ENCODE measurements at regions not wholly inside any gene's neighbourhood (a gene's known extent, or its start where the extent isn't known, plus 50 kb on each side); places are given as distances from the start of the nearest gene placed in this dataset.
"Not testable (repeated sequence)": the region's sequence is repeated elsewhere in the genome, so short reads cannot be mapped to it uniquely, and the experiment has no call there.

GRCh38 chr14:105720106-105720505 lies 193.7 kb downstream of the TMEM121 start:
- intact Hi-C loops (cut with DNase I; ENCODE audit: low total_unique reads); in situ Hi-C loops (cut with MboI; ENCODE audit: low pct_ligation_motif_present in 1 of 4, low pct_unique_long_range_greater_than_20kb in 1 of 4, low sequenced_read_pairs in 3 of 4); H3K27ac ChIP-seq; H3K4me1 ChIP-seq; H3K36me3 ChIP-seq; H3K9me3 ChIP-seq; H3K27me3 ChIP-seq; DNase-seq; H3K4me3 ChIP-seq: not testable (repeated sequence)
- 73% methylated on average over 5 of the region's 12 CpGs; no CpG with 5 or more reads in 1 of the 2 donors for WGBS, 2 donors (ENCODE audit: low coverage in 1 of 2)

- H3K4me1 ChIP-seq; in situ Hi-C loops (cut with MboI; ENCODE audit: low pct_ligation_motif_present in 1 of 4, low pct_unique_long_range_greater_than_20kb in 1 of 4, low sequenced_read_pairs in 3 of 4); H3K36me3 ChIP-seq; H3K27ac ChIP-seq; H3K9me3 ChIP-seq; DNase-seq; intact Hi-C loops (cut with DNase I; ENCODE audit: low total_unique reads); H3K4me3 ChIP-seq; H3K27me3 ChIP-seq: not testable (repeated sequence)
- 70% methylated on average over 8 of the region's 23 CpGs; no CpG with 5 or more reads in 1 of the 2 donors for WGBS, 2 donors (ENCODE audit: low coverage in 1 of 2)
These were observed 194.6 kb downstream of the TMEM121 start for GRCh38 chr14:105720852-105721601.

GRCh38 chr14:105721602-105721970 lies 195.2 kb downstream of the TMEM121 start:
- in situ Hi-C loops (cut with MboI; ENCODE audit: low pct_ligation_motif_present in 1 of 4, low pct_unique_long_range_greater_than_20kb in 1 of 4, low sequenced_read_pairs in 3 of 4); H3K4me1 ChIP-seq; H3K27ac ChIP-seq; H3K27me3 ChIP-seq; DNase-seq; intact Hi-C loops (cut with DNase I; ENCODE audit: low total_unique reads); H3K4me3 ChIP-seq; H3K36me3 ChIP-seq; H3K9me3 ChIP-seq: not testable (repeated sequence)
- 68% methylated on average over 3 of the region's 17 CpGs; no CpG with 5 or more reads in 1 of the 2 donors for WGBS, 2 donors (ENCODE audit: low coverage in 1 of 2)

- not testable (repeated sequence) for DNase-seq
These were observed 195.8 kb downstream of the TMEM121 start for GRCh38 chr14:105721996-105722709.

GRCh38 chr14:105723271-105723670 lies 196.9 kb downstream of the TMEM121 start:
- WGBS, 2 donors (ENCODE audit: low coverage in 1 of 2), result 80% methylated on average over 4 of the region's 8 CpGs; no CpG with 5 or more reads in 1 of the 2 donors
- H3K27ac ChIP-seq; in situ Hi-C loops (cut with MboI; ENCODE audit: low pct_ligation_motif_present in 1 of 4, low pct_unique_long_range_greater_than_20kb in 1 of 4, low sequenced_read_pairs in 3 of 4): not testable (repeated sequence)

More at GRCh38 chr14:105721996-105722709, 195.8 kb downstream of the TMEM121 start:
- H3K27me3 ChIP-seq; H3K36me3 ChIP-seq; intact Hi-C loops (cut with DNase I; ENCODE audit: low total_unique reads); H3K4me3 ChIP-seq; H3K27ac ChIP-seq; H3K4me1 ChIP-seq; H3K9me3 ChIP-seq; in situ Hi-C loops (cut with MboI; ENCODE audit: low pct_ligation_motif_present in 1 of 4, low pct_unique_long_range_greater_than_20kb in 1 of 4, low sequenced_read_pairs in 3 of 4): not testable (repeated sequence)
- WGBS, 2 donors (ENCODE audit: low coverage in 1 of 2), result 91% methylated on average over 38 of the region's 40 CpGs; no CpG with 5 or more reads in 1 of the 2 donors

GRCh38 chr14:105723776-105724175 lies 197.4 kb downstream of the TMEM121 start:
- H3K9me3 ChIP-seq; H3K27me3 ChIP-seq; intact Hi-C loops (cut with DNase I; ENCODE audit: low total_unique reads); DNase-seq; H3K4me3 ChIP-seq; in situ Hi-C loops (cut with MboI; ENCODE audit: low pct_ligation_motif_present in 1 of 4, low pct_unique_long_range_greater_than_20kb in 1 of 4, low sequenced_read_pairs in 3 of 4); H3K27ac ChIP-seq; H3K36me3 ChIP-seq; H3K4me1 ChIP-seq: not testable (repeated sequence)
- WGBS, 2 donors (ENCODE audit: low coverage in 1 of 2), result 89% methylated on average over 8 of the region's 15 CpGs; no CpG with 5 or more reads in 1 of the 2 donors

More at GRCh38 chr14:105723271-105723670, 196.9 kb downstream of the TMEM121 start:
- H3K4me3 ChIP-seq; H3K36me3 ChIP-seq; H3K27me3 ChIP-seq; intact Hi-C loops (cut with DNase I; ENCODE audit: low total_unique reads); H3K4me1 ChIP-seq; DNase-seq; H3K9me3 ChIP-seq: not testable (repeated sequence)

- H3K27ac ChIP-seq; H3K9me3 ChIP-seq; H3K36me3 ChIP-seq; DNase-seq; H3K4me1 ChIP-seq; intact Hi-C loops (cut with DNase I; ENCODE audit: low total_unique reads); H3K27me3 ChIP-seq; H3K4me3 ChIP-seq; in situ Hi-C loops (cut with MboI; ENCODE audit: low pct_ligation_motif_present in 1 of 4, low pct_unique_long_range_greater_than_20kb in 1 of 4, low sequenced_read_pairs in 3 of 4): not testable (repeated sequence)
- WGBS, 2 donors (ENCODE audit: low coverage in 1 of 2), result 64 to 75% methylated on average over 5 to 8 of the region's 8 CpGs
These were observed 203.5 kb downstream of the TMEM121 start for GRCh38 chr14:105729825-105730368.

GRCh38 chr14:105730731-105731130 lies 204.3 kb downstream of the TMEM121 start:
- DNase-seq; H3K36me3 ChIP-seq; H3K9me3 ChIP-seq; H3K4me3 ChIP-seq; H3K4me1 ChIP-seq; intact Hi-C loops (cut with DNase I; ENCODE audit: low total_unique reads); H3K27me3 ChIP-seq; in situ Hi-C loops (cut with MboI; ENCODE audit: low pct_ligation_motif_present in 1 of 4, low pct_unique_long_range_greater_than_20kb in 1 of 4, low sequenced_read_pairs in 3 of 4); H3K27ac ChIP-seq: not testable (repeated sequence)
- whole genome bisulfite sequencing, 2 donors (ENCODE audit: low coverage in 1 of 2), result 60 to 62% methylated on average over 4 to 7 of the region's 7 CpGs

- H3K36me3 ChIP-seq; DNase-seq; H3K27me3 ChIP-seq; intact Hi-C loops (cut with DNase I; ENCODE audit: low total_unique reads); in situ Hi-C loops (cut with MboI; ENCODE audit: low pct_ligation_motif_present in 1 of 4, low pct_unique_long_range_greater_than_20kb in 1 of 4, low sequenced_read_pairs in 3 of 4); H3K4me1 ChIP-seq; H3K27ac ChIP-seq; H3K4me3 ChIP-seq; H3K9me3 ChIP-seq: not testable (repeated sequence)
- 78% methylated on average over 29 of the region's 31 CpGs; no CpG with 5 or more reads in 1 of the 2 donors for WGBS, 2 donors (ENCODE audit: low coverage in 1 of 2)
These were observed 205.0 kb downstream of the TMEM121 start for GRCh38 chr14:105731221-105731985.
